Panc1 (cell line): ENCODE measurements at regions not wholly inside any gene's neighbourhood (a gene's known extent, or its start where the extent isn't known, plus 50 kb on each side); places are given as distances from the start of the nearest gene placed in this dataset.

ENCODE experiments used
- ATAC-seq: fragments of 200-7000 bp; cut with Tn5 transposase; 2 replicates; pipeline ENCODE4 v1.9.1; 2020; ENCODE audit warnings: mild to moderate bottlenecking, moderate library complexity
- BruUV-seq: library from RNA; stranded (reverse); fragments of 400-500 nt; replicated peaks from 2 replicates; lab custom pipeline; 2021; lab: Mats Ljungman, UMichigan
- CTCF ChIA-PET: fragments of 300-600 bp; sonication (Branson Sonifier 250); formaldehyde crosslinking; loops from one replicate; lab custom pipeline; 2022; ENCODE audit warnings: antibody characterized with exemption; lab: Charles Lee
- POLR2A ChIA-PET: fragments of 300-600 bp; sonication (Branson Sonifier 250); formaldehyde crosslinking; loops from one replicate; lab custom pipeline; 2022; ENCODE audit warnings: antibody characterized with exemption; lab: Charles Lee
- DNase-seq: peaks from one replicate; pipeline ENCODE4 v3.0.0-alpha.2; 2010; ENCODE audit warnings: low read depth, low spot score
- H3K27ac ChIP-seq: 2 replicates; pipeline ENCODE4 v1.5.1; 2011; ENCODE audit warnings: mild to moderate bottlenecking, low read length, inconsistent platforms
- H3K27me3 ChIP-seq: fragments of 200-500 bp; sonication (Bioruptor generic); 2 replicates; pipeline ENCODE4 v1.6.0; 2014; ENCODE audit warnings: low read length, inconsistent platforms; ENCODE audit not compliant: control insufficient read depth, insufficient read depth
- H3K36me3 ChIP-seq: fragments of 200-500 bp; sonication (Bioruptor generic); 2 replicates; pipeline ENCODE4 v1.5.1; 2014; ENCODE audit warnings: inconsistent platforms, mild to moderate bottlenecking, low read length, moderate library complexity; ENCODE audit not compliant: control insufficient read depth, insufficient read depth
- H3K4me1 ChIP-seq: 2 replicates; pipeline ENCODE4 v1.5.1; 2011; ENCODE audit warnings: inconsistent platforms, mild to moderate bottlenecking, low read length, moderate library complexity; ENCODE audit not compliant: control insufficient read depth, insufficient read depth
- H3K4me3 ChIP-seq, 2 experiments: 2 replicates each; pipeline ENCODE4 v1.5.1; 2011 to 2012; ENCODE audit warnings: low read depth in 2 of 2, low read length in 2 of 2, mild to moderate bottlenecking in 2 of 2, inconsistent platforms in 1 of 2, moderate library complexity in 1 of 2
- H3K9me3 ChIP-seq: fragments of 200-500 bp; sonication (Bioruptor generic); 2 replicates; pipeline ENCODE4 v1.5.1; 2014; ENCODE audit warnings: low read depth, mild to moderate bottlenecking, inconsistent platforms, low read length, moderate library complexity; ENCODE audit not compliant: control insufficient read depth, insufficient read depth
- CTCF ChIP-seq: fragments of 450-650 bp; IDR thresholded peaks from 2 replicates; pipeline ENCODE4 v1.5.1; 2017; ENCODE audit warnings: mild to moderate bottlenecking
- POLR2AphosphoS5 ChIP-seq: IDR thresholded peaks from 2 replicates; pipeline ENCODE4 v1.6.1; 2012; ENCODE audit warnings: mild to moderate bottlenecking, low read depth, low read length, moderate library complexity
- REST ChIP-seq, 2 experiments: IDR thresholded peaks; 2 replicates each; pipeline ENCODE4 v1.6.1; 2011 to 2012; ENCODE audit warnings: low read depth in 2 of 2, control low read depth in 1 of 2, low read length in 1 of 2, mild to moderate bottlenecking in 1 of 2, moderate library complexity in 1 of 2; ENCODE audit not compliant: insufficient read depth in 1 of 2
- SIN3A ChIP-seq: IDR thresholded peaks from 2 replicates; pipeline ENCODE4 v1.6.1; 2012; ENCODE audit warnings: low read depth, mild to moderate bottlenecking, low read length, moderate library complexity, borderline replicate concordance; ENCODE audit not compliant: insufficient read depth
- TCF7L2 ChIP-seq: IDR thresholded peaks from 2 replicates; pipeline ENCODE4 v1.6.1; 2011; ENCODE audit warnings: mild to moderate bottlenecking, low read depth, low read length, inconsistent platforms
- in situ Hi-C: cut with HindIII; loops from 2 replicates; pipeline ENCODE4 v1.10.0; 2016; ENCODE audit warnings: low sequenced_read_pairs, low pct_unique_long_range_greater_than_20kb
- intact Hi-C: fragments of 100-400 bp; cut with micrococcal nuclease; formaldehyde crosslinking; loops from one replicate; pipeline ENCODE4 v1.10.0; 2022; ENCODE audit not compliant: unreplicated experiment

- no peak for DNase-seq
- Histone ChIP-seq H3K4me1 (no peaks in the 10 kb centered on the region), H3K4me3 (no peak overlapping the region), H3K9me3 (no peaks in the 10 kb centered on the region), H3K36me3 (no peaks in the 10 kb centered on the region), H3K27me3 (no peaks in the 10 kb centered on the region), H3K27ac (no peak overlapping the region)
- no TSS peak for BruUV-seq
- no peak for ATAC-seq
- POLR2A ChIA-PET, result no interaction called here
- intact Hi-C loops (no loop called here), in situ Hi-C loops (no loop called here)
- CTCF ChIA-PET, result no interaction called here
- TF ChIP-seq SIN3A (no peak), CTCF (no peak), REST (IDR thresholded peaks at IDR 0.05; ENCODE audit: insufficient read depth in 1 of 2, low read depth in 2 of 2, low read length in 1 of 2) (no peak), TCF7L2 (no peak), POLR2AphosphoS5 (no peak)
Observed at GRCh38 chr2:67802824-67803223, 260.0 kb downstream of the C1D start.

- H3K27me3 ChIP-seq, result no peaks in the 10 kb centered on the region
- no peak for ATAC-seq
- no peak for DNase-seq
- intact Hi-C loops (no loop called here), in situ Hi-C loops (no loop called here)
- ChIA-PET CTCF (no interaction called here), POLR2A (no interaction called here)
- no peaks in the 10 kb centered on the region for H3K4me1 ChIP-seq
- peaks cover 3% of the 10 kb centered on the region; the same call in 1 of the 2 replicates for H3K9me3 ChIP-seq
- no peak overlapping the region for H3K27ac ChIP-seq
- no TSS peak for BruUV-seq
- no peak overlapping the region for H3K4me3 ChIP-seq
- no peak for TF ChIP-seq CTCF
- TF ChIP-seq REST (IDR thresholded peaks at IDR 0.05; ENCODE audit: insufficient read depth in 1 of 2, low read depth in 2 of 2, low read length in 1 of 2), result no peak
- TF ChIP-seq SIN3A, result no peak
- TF ChIP-seq TCF7L2, result no peak
- no peaks in the 10 kb centered on the region for H3K36me3 ChIP-seq
Observed at GRCh38 chr2:67806816-67807215, 256.0 kb downstream of the C1D start.
